Transverse colon (tissue), 4 donors: ENCODE measurements at regions not wholly inside any gene's neighbourhood (a gene's known extent, or its start where the extent isn't known, plus 50 kb on each side); places are given as distances from the start of the nearest gene placed in this dataset.

ENCODE experiments used
- DNase-seq: peaks from one replicate; pipeline ENCODE4 v3.0.0-alpha.2; 2019
- H3K27ac ChIP-seq, 4 donors: fragments of 200-600 bp; sonication (generic); 2 replicates each; pipeline ENCODE4 v1.5.1; 2016 to 2018; ENCODE audit warnings: inconsistent platforms in 4 of 4
- H3K27me3 ChIP-seq: fragments of 200-600 bp; sonication (generic); 2 replicates; pipeline ENCODE4 v1.5.1; 2017; ENCODE audit warnings: inconsistent platforms
- H3K36me3 ChIP-seq, 4 donors: fragments of 200-600 bp; sonication (generic); 2 replicates each; pipeline ENCODE4 v1.5.1; 2017 to 2019; ENCODE audit warnings: inconsistent platforms in 4 of 4
- H3K4me1 ChIP-seq, 4 donors: fragments of 200-600 bp; sonication (generic); 2 replicates each; pipeline ENCODE4 v1.5.1; 2017 to 2020; ENCODE audit warnings: inconsistent platforms in 4 of 4
- H3K4me3 ChIP-seq, 4 donors: fragments of 200-600 bp; sonication (generic); 1 replicate in 1 of 4; 2 replicates in 3 of 4; pipeline versions ENCODE4 v1.5.1 to v1.6.1; 2017 to 2019; ENCODE audit warnings: inconsistent platforms in 4 of 4
- H3K9me3 ChIP-seq, 2 donors: fragments of 200-600 bp; sonication (generic); 2 replicates each; pipeline ENCODE4 v1.5.1; 2017 to 2019; ENCODE audit warnings: inconsistent platforms in 2 of 2
- EP300 ChIP-seq: sonication (generic); formaldehyde crosslinking; IDR thresholded peaks from one replicate; pipeline ENCODE4 v1.6.1; 2017; ENCODE audit warnings: antibody characterized with exemption, low read depth
- POLR2A ChIP-seq: fragments of 450-650 bp; IDR thresholded peaks from one replicate; pipeline ENCODE4 v1.6.1; 2016; ENCODE audit warnings: antibody characterized with exemption, mild to moderate bottlenecking, moderate library complexity
- POLR2AphosphoS5 ChIP-seq, 3 donors: sonication (generic); formaldehyde crosslinking; IDR thresholded peaks; one replicate each; pipeline ENCODE4 v1.6.1; 2016; ENCODE audit warnings: antibody characterized with exemption in 3 of 3
- WGBS, 2 donors: methylation state at CpG; one replicate each; pipeline ENCODE4 v1.1.5; 2018; ENCODE audit warnings: low coverage in 1 of 2; 5-methylcytosine and 5-hydroxymethylcytosine counted together
- in situ Hi-C, 4 donors: fragments of 200-750 bp; cut with MboI; loops; one replicate each; pipeline versions ENCODE4 v1.15.0 to v1.15.1; 2017; ENCODE audit warnings: low sequenced_read_pairs in 3 of 4, low pct_ligation_motif_present in 1 of 4, low pct_unique_long_range_greater_than_20kb in 1 of 4
- intact Hi-C: fragments of 100-400 bp; cut with DNase I; formaldehyde crosslinking; loops from one replicate; pipeline ENCODE4 v1.15.1; 2023; ENCODE audit warnings: low total_unique reads
- TF ChIP-seq, protein P1 (sequence below), 5 experiments: fragments of 200-600 bp in 3 of 5; fragments of 450-650 bp in 2 of 5; sonication (generic) in 3 of 5; IDR thresholded peaks; 1 replicate in 2 of 5; 2 replicates in 3 of 5; pipeline ENCODE4 v1.5.1; 2016 to 2017; ENCODE audit warnings: antibody characterized with exemption in 5 of 5, inconsistent platforms in 3 of 5, mild to moderate bottlenecking in 2 of 5, moderate library complexity in 1 of 5

GRCh38 chr5:54718656-54719055 is 201.1 kb downstream of the SNX18 start:
- no peak for TF ChIP-seq POLR2A
- TF ChIP-seq, protein P1, sequence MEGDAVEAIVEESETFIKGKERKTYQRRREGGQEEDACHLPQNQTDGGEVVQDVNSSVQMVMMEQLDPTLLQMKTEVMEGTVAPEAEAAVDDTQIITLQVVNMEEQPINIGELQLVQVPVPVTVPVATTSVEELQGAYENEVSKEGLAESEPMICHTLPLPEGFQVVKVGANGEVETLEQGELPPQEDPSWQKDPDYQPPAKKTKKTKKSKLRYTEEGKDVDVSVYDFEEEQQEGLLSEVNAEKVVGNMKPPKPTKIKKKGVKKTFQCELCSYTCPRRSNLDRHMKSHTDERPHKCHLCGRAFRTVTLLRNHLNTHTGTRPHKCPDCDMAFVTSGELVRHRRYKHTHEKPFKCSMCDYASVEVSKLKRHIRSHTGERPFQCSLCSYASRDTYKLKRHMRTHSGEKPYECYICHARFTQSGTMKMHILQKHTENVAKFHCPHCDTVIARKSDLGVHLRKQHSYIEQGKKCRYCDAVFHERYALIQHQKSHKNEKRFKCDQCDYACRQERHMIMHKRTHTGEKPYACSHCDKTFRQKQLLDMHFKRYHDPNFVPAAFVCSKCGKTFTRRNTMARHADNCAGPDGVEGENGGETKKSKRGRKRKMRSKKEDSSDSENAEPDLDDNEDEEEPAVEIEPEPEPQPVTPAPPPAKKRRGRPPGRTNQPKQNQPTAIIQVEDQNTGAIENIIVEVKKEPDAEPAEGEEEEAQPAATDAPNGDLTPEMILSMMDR (IDR thresholded peaks at IDR 0.05), result no peak
- no peak for TF ChIP-seq POLR2AphosphoS5 (IDR thresholded peaks at IDR 0.05)
- intact Hi-C loops, result no loop called here
- WGBS, 2 donors, result 44% methylated on average over 3 of the region's 3 CpGs; no CpG with 5 or more reads in 1 of the 2 donors
- no peak for DNase-seq
- H3K9me3 ChIP-seq, result peaks cover 0 to 8% of the 10 kb centered on the region in 2 donors
- H3K4me1 ChIP-seq, result peaks cover 0 to 9% (median 0%) of the 10 kb centered on the region in 4 donors
- H3K36me3 ChIP-seq, result no peaks in the 10 kb centered on the region
- no peaks in the 10 kb centered on the region for H3K27me3 ChIP-seq
- no peak overlapping the region for H3K4me3 ChIP-seq
- in situ Hi-C loops, result no loop called here
- H3K27ac ChIP-seq, result no peak overlapping the region

DNA sequence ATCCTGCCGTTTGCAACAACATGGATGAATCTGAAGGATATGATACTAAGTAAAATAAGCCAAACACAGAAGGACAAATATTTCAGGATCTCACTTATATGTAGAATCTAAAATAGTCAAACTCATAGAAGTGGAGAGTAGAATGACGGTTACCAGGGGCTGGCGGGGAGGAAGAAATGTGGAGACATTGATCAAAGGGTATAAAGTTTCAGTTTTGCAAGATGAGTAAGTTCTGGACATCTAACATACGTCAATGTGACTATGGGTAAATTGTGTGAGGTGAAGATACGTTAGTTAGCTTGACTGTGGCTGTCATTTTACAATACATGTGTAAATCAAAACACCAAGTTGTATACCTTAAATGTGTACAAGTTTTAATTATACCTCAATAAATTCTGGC is 200.3 kb downstream of the SNX18 start:
- H3K4me3 ChIP-seq, result no peak overlapping the region
- intact Hi-C loops (no loop called here), in situ Hi-C loops (no loop called here)
- H3K4me1 ChIP-seq, result peaks cover 0 to 9% (median 0%) of the 10 kb centered on the region in 4 donors
- H3K27ac ChIP-seq, result no peak overlapping the region
- no peaks in the 10 kb centered on the region for H3K27me3 ChIP-seq
- H3K9me3 ChIP-seq, result peaks cover 0 to 8% of the 10 kb centered on the region in 2 donors
- no peaks in the 10 kb centered on the region for H3K36me3 ChIP-seq
- WGBS, 2 donors, result 74 to 77% methylated on average over 5 of the region's 5 CpGs
- no peak for DNase-seq
- TF ChIP-seq POLR2A, result no peak
- TF ChIP-seq EP300, result no peak
- no peak for TF ChIP-seq POLR2AphosphoS5 (IDR thresholded peaks at IDR 0.05)
- TF ChIP-seq, protein P1 (IDR thresholded peaks at IDR 0.05), result no peak

DNA sequence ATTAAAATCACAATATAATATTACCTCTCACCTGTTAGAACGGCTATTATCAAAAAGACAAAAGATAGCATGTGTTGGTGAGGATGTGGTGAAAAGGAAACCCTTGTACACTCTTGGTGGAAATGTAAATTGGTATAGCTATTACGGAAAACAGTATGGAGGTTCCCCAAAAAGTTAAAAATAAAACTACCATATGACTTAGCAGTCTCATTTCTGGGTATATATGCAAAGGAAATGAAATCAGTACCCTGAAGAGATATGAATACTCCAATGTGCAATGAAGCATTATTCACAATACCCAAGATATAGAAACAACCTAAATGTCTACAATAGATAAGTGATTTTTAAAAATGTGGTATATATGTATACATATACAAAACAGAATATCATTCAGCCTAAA is 199.9 kb downstream of the SNX18 start:
- H3K27me3 ChIP-seq, result no peaks in the 10 kb centered on the region
- H3K4me1 ChIP-seq, result peaks cover 0 to 9% (median 0%) of the 10 kb centered on the region in 4 donors
- peaks cover 0 to 8% of the 10 kb centered on the region in 2 donors for H3K9me3 ChIP-seq
- no peak overlapping the region for H3K27ac ChIP-seq
- H3K36me3 ChIP-seq, result no peaks in the 10 kb centered on the region
- no peak overlapping the region for H3K4me3 ChIP-seq
- 71 to 86% methylated on average over 2 of the region's 2 CpGs for WGBS, 2 donors
- in situ Hi-C loops, result no loop called here
- intact Hi-C loops, result no loop called here
- TF ChIP-seq POLR2A (no peak), EP300 (no peak), POLR2AphosphoS5 (IDR thresholded peaks at IDR 0.05) (no peak)
- TF ChIP-seq, protein P1 (IDR thresholded peaks at IDR 0.05), result no peak
- DNase-seq, result no peak

- H3K4me3 ChIP-seq, result no peak overlapping the region
- in situ Hi-C loops (no loop called here), intact Hi-C loops (no loop called here)
- no peak for DNase-seq
- no peak overlapping the region for H3K27ac ChIP-seq
- peaks cover 0 to 2% (median 0%) of the 10 kb centered on the region in 4 donors for H3K4me1 ChIP-seq
- no peaks in the 10 kb centered on the region for H3K27me3 ChIP-seq
- 63 to 64% methylated on average over 3 to 4 of the region's 4 CpGs for WGBS, 2 donors
- H3K9me3 ChIP-seq, result peaks cover 0 to 8% of the 10 kb centered on the region in 2 donors
- no peaks in the 10 kb centered on the region for H3K36me3 ChIP-seq
- no peak for TF ChIP-seq EP300
- no peak for TF ChIP-seq POLR2AphosphoS5 (IDR thresholded peaks at IDR 0.05)
- TF ChIP-seq POLR2A, result no peak
- TF ChIP-seq, protein P1 (IDR thresholded peaks at IDR 0.05), result no peak
These were observed 196.5 kb downstream of the SNX18 start for GRCh38 chr5:54713923-54714581.
